ENCODE measurements at regions not wholly inside any gene's neighbourhood (a gene's known extent, or its start where the extent isn't known, plus 50 kb on each side); places are given as distances from the start of the nearest gene placed in this dataset.
"Not testable (repeated sequence)": the region's sequence is repeated elsewhere in the genome, so short reads cannot be mapped to it uniquely, and the experiment has no call there.

DNA sequence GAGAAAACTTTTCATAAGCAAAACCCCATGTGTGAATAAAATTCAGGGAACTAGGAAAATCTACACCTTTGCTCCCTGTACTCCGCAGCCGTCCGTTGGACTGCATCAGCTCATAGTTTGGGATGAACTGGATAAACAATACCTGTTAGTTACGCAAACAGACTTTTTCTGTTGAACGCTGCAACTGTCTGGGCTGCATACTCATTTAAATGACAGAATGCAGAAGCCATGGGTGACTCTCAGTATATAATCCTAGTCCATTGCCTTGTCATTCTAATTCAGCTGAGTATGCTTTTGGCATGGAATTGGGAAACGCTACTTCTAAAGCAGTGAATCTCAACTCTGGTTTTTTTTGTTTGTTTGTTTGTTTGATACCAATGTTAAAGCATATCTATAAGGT, 151.6 kb downstream of the SLITRK1 start:
- no peak for DNase-seq (ENCODE audit: low spot score)

- DNase-seq (ENCODE audit: low spot score) = no peak
Observed at GRCh38 chr13:83722443-83722842, 159.8 kb downstream of the SLITRK1 start.

DNA sequence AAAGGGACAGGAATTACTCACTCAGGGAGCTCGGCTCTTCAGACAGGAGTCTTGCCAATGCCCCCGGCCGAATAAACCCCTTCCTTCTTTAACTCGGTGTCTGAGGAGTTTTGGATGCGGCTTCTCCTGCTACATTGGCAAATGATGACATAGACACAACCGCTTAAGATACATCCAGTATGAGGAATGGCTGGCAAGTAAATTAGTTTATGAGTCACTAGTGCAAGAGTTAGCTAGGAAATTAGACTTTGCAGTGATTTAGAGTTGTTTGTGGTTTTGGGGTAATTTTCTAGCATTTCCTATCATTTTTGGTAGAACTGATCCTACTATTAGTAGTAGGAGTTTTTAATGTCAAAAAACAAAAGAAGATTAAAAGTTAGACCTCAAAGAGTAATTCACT, 166.2 kb downstream of the SLITRK1 start:
- no peak for DNase-seq (ENCODE audit: low spot score)

- no peak for DNase-seq (ENCODE audit: low spot score)
Observed at GRCh38 chr13:83714236-83714635, 168.0 kb downstream of the SLITRK1 start.

DNA sequence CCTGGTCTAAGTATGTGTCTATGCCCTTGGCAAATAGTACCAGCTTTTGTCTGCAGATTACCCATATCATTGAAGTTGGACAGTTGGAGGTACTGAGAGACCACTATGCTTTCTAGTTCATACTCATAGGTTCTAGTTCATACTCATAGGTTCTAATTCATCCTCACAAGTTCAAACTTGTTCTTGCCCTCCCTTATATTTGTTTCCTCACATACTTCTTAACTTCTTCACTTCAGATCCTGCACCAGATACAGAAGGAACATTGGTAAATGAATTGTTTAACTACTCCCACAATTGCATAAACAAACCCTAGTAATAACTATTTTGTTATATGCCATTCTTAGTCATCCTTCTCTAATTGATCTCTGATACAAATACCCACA, 172.2 kb downstream of the SLITRK1 start:
- DNase-seq (ENCODE audit: low spot score) = no peak

DNA sequence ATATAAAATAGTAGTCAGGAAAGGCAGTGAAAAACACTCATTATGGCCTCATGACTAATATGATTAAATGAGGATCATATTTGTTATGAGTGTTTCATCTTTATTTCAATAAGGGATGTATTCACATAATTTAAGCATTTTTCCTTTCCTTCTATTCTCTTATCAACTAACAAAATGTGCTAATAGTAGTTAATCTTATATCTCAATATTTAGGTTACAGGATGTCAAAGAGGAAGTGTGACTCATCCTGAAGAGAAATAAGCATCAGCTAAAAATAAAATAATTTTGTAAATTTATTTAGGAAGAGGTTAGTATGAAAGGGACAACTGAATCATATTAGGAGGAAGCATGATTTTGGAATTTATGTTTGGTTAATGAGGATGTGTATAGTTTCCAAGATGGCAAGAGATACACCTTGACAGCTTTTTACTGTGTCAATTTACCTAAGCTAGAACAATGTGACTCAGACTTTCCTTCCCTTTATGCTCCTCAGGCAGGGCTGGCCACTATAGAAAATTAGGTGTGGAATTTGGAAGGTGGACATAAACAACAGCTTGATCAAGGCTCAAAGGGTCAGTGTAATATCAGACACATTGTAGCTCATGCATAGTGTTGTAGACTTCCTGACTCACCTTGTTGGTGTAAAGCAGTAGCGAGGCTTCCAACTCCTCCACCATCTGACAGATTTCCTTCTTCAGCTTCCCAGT, 172.7 kb downstream of the SLITRK1 start:
- no peak for DNase-seq (ENCODE audit: low spot score)

DNA sequence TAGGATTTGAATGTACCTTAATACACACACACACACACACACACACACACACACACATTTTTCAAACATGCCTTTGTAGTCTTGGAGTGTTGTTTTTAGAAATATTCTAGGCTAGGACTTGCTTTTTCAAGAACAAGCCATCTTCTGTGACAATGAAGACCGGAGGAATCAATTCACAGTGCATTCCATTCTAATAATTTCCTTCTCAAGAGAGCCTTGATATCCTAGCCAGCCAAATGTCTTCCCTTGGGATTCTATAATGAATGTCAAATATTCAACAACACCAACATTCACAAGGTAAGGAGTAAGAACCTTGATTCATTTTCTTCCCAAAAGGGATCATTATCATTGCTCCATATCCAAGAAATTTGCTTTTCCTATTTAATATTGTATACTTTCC, 180.3 kb downstream of the SLITRK1 start:
- DNase-seq (ENCODE audit: low spot score) = no peak

DNA sequence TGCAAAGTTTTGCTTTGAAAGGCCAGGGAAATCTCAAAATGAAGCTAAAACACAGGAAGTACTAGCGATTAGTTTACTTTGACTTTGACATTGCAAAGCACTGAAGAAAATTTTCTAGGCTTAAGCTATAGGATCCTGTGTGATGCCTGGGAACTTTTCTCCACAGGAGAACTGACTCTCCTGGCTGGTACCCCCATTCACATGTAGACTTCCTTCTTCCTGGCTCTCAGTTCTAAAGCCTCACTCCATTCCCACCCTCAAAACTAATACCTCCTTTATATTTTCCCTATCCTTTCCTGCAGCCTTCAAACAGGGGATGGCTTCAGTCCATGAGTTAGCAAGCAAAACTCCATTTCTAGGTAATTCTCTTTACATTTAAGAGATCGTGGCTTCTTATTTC, 189.5 kb downstream of the SLITRK1 start:
- DNase-seq (ENCODE audit: low spot score) = no peak

GRCh38 chr13:83691966-83692365, 190.3 kb downstream of the SLITRK1 start:
- DNase-seq (ENCODE audit: low spot score) = no peak

- DNase-seq (ENCODE audit: low spot score) = no peak
Observed at GRCh38 chr13:83681547-83681946, 200.7 kb downstream of the SLITRK1 start.

- DNase-seq (ENCODE audit: low spot score) = no peak
Observed at GRCh38 chr13:83677985-83678384, 204.3 kb downstream of the SLITRK1 start.

GRCh38 chr13:83672612-83673011, 209.7 kb downstream of the SLITRK1 start:
- DNase-seq (ENCODE audit: low spot score) = no peak

DNA sequence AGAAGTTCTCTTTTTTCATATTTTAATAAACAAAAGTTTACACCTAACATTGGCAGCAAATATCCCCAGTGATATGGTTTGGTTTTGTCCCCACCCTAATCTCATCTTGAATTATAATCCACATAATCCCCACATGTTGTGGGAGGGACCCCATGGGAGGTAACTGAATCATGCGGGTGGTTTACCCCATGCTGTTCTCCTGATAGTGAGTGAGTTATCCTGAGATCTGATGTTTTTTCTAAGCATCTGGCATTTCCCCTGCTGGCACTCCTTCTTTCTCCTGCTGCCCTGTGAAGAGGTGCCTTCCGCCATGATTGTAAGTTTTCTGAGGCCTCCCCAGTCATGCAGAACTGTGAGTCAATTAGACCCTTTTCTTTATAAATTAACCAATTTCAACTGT, 214.7 kb downstream of the SLITRK1 start:
- DNase-seq (ENCODE audit: low spot score) = no peak

- DNase-seq (ENCODE audit: low spot score) = no peak
Observed at GRCh38 chr13:83666141-83666540, 216.1 kb downstream of the SLITRK1 start.

DNA sequence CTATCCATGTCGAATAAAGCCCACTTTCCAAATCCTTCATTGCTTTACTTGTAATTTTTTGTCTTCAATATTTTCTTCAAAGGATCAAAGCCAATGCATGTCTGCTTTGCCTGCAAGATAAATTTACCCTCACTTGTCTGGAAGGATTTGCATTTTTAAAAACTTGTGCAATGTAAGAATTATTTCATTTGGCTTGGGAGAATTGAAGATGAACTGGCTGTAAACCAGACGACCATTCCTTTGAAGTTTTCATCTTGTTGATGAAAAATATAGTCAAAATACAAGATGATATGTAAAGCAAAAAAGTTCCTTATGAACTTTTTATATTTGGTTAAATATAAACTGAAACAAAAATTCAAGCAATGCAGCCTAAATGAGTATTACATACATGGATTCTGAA, 225.0 kb downstream of the SLITRK1 start:
- DNase-seq (ENCODE audit: low spot score) = no peak

DNA sequence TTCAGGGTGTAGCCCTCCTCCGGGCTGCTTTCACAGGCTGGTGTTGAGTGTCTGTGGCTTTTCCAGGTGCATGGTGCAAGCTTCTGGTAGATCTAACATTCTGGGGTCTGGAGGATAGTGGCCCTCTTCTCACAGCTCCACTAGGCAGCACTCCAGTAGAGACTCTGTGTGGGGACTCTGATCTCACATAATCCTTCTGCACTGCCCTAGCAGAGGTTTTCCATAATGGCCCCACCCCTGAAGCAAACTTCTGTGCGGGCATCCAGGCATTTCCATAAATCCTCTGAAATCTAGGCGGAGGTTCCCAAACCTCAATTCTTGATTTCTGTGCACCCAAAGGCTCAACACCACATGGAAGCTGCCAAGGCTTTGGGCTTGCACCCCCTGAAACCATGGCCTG, 239.7 kb downstream of the SLITRK1 start:
- DNase-seq (ENCODE audit: low spot score) = not testable (repeated sequence)

GRCh38 chr13:83634601-83635000, 247.7 kb downstream of the SLITRK1 start:
- DNase-seq (ENCODE audit: low spot score) = no peak

DNA sequence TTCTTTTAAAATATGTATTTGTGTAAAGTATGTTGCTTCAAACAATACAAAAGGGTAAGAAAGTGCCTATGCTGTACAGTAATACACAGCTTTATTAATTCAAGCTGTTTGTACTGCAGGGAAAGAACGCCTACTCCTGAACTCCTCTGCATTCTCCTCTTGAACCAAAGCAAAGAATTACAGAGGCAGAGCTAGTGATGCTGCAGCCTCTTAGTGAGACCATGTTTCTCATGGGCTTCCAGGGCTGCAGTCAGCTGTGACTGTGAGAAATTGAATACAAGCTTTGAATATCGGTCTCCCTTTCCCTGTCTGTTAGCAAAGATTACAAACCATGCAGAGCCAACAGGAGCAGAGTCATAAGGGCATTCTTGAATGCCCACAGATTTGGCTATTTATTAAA, 248.5 kb downstream of the SLITRK1 start:
- no peak for DNase-seq (ENCODE audit: low spot score)

- no peak for DNase-seq (ENCODE audit: low spot score)
Observed at GRCh38 chr13:83622422-83622784, 259.9 kb downstream of the SLITRK1 start.

DNA sequence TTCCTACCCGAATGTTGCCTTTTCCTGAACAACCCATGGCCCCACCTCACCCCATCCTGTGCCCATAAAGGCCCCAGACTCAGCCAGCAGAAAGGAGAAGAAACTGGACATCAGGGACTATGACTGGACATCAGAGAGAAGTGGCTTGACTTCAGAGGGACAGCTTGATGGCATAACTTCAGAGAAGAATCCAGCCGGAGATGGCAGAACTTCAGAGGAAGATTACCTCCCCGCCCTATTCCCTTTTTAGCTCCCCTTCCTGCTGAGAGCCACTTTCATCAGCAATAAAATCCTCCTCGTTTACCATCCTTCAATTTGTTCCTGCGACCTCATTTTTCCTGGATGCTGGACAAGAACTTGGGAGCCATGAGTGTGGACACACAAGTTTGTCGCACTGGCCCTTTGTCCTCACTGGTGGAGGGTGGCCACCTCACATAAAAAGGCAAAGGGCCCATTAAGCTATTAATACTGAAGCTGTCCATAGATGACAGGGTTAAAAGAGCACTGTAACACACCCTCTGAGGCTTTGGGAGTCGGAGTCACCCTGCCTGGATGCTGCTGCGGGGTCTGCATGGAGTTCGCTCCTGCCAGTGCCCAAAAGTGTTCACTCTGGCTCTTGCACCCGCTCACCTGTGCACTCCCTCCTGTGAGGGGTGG, 260.4 kb downstream of the SLITRK1 start:
- DNase-seq (ENCODE audit: low spot score) = no peak

- DNase-seq (ENCODE audit: low spot score) = no peak
Observed at GRCh38 chr13:83620530-83621220, 261.6 kb downstream of the SLITRK1 start.

GRCh38 chr13:83618966-83619365, 263.3 kb downstream of the SLITRK1 start:
- DNase-seq (ENCODE audit: low spot score) = no peak

DNA sequence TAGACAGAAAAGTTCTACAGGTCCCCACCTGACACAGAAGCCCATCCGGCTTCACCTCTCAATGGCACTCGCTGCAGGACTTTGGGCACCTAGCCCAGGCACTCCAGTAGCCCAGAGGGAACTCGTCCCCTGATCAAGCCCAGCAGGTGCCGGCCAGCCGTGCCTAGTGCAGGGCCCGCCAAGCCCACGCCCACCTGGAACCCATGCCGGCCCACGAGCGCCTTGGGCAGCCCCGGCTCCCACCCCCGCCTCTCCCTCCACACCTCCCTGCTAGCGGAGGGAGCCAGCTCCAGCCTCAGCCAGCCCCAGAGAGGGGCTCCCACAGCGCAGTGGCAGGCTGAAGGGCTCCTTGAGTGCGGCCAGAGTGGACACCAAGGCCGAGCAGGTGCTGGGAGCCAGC, 268.8 kb downstream of the SLITRK1 start:
- DNase-seq (ENCODE audit: low spot score) = no peak

DNA sequence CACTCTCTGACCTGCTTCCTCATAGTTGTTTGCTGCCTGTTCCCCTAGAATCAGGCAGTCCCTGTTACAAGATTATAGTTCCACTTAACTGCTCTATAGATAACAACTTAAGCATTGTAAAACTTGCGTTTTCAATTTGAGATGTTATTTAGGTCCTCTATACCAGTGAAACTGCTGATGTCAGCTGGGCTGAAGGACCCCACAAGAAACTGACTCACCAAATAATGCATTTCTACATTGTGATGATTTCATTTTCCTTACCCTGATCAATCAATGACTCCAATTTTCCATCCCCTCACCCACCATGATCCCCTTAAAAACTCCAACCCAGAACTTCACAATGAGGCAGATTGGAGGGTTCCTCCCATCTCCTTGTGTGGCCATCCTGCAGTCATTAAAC, 280.7 kb downstream of the SLITRK1 start:
- no peak for DNase-seq (ENCODE audit: low spot score)
